Peyer's patch (tissue), 4 donors: ENCODE measurements at regions not wholly inside any gene's neighbourhood (a gene's known extent, or its start where the extent isn't known, plus 50 kb on each side); places are given as distances from the start of the nearest gene placed in this dataset.

ENCODE experiments used
- DNase-seq, 3 donors: peaks; one replicate each; pipeline ENCODE4 v3.0.0-alpha.2; 2017 to 2019
- H3K27ac ChIP-seq, 4 donors: fragments of 200-600 bp; sonication (generic); one replicate each; pipeline ENCODE4 v1.5.1; 2016 to 2019
- H3K27me3 ChIP-seq, 2 donors: fragments of 200-600 bp; sonication (generic); one replicate each; pipeline ENCODE4 v1.5.1; 2019
- H3K36me3 ChIP-seq, 3 donors: fragments of 200-600 bp; sonication (generic); one replicate each; pipeline ENCODE4 v1.5.1; 2016 to 2019
- H3K4me1 ChIP-seq, 4 donors: fragments of 200-600 bp; sonication (generic); one replicate each; pipeline ENCODE4 v1.5.1; 2016 to 2019
- H3K4me3 ChIP-seq, 4 donors: fragments of 200-600 bp; sonication (generic); 1 replicate in 3 of 4; 2 replicates in 1 of 4; pipeline ENCODE4 v1.5.1; 2016 to 2019; ENCODE audit warnings: mild to moderate bottlenecking in 1 of 4
- H3K9me3 ChIP-seq, 4 donors: fragments of 200-600 bp; sonication (generic); one replicate each; pipeline ENCODE4 v1.5.1; 2016 to 2019; ENCODE audit warnings: mild to moderate bottlenecking in 1 of 4
- CTCF ChIP-seq, 6 experiments: fragments of 450-650 bp in 4 of 6; fragments of 200-600 bp in 2 of 6; sonication (generic) in 1 of 6; IDR thresholded peaks; one replicate each; pipeline ENCODE4 v1.5.1; 2017 to 2019; ENCODE audit warnings: antibody characterized with exemption in 6 of 6, mild to moderate bottlenecking in 3 of 6, moderate library complexity in 1 of 6
- POLR2A ChIP-seq, 2 donors: fragments of 450-650 bp; IDR thresholded peaks; one replicate each; pipeline ENCODE4 v1.5.1; 2017; ENCODE audit warnings: antibody characterized with exemption in 2 of 2, mild to moderate bottlenecking in 2 of 2, moderate library complexity in 2 of 2

GRCh38 chr16:85360323-85361277, 248.3 kb upstream of the CIBAR2 start:
- peak in 2 of 3 donors; percentile 86 to 92 for DNase-seq
- H3K27me3 ChIP-seq = no peaks in the 10 kb centered on the region
- peaks cover 0 to 8% (median 0%) of the 10 kb centered on the region in 4 donors for H3K9me3 ChIP-seq
- H3K4me3 ChIP-seq = no peak overlapping the region
- H3K27ac ChIP-seq = peak overlapping the region in 2 of 4 donors; percentile 82 to 85
- peaks cover 0 to 48% (median 0%) of the 10 kb centered on the region in 4 donors for H3K4me1 ChIP-seq
- TF ChIP-seq POLR2A (IDR thresholded peaks at IDR 0.05) = peak in 1 of 2 donors; percentile 13
- no peak for TF ChIP-seq CTCF (IDR thresholded peaks at IDR 0.05)
- no peaks in the 10 kb centered on the region for H3K36me3 ChIP-seq

GRCh38 chr16:85361441-85362118, 249.3 kb upstream of the CIBAR2 start:
- Histone ChIP-seq H3K27me3 (no peaks in the 10 kb centered on the region), H3K4me1 (peaks cover 0 to 53% (median 0%) of the 10 kb centered on the region in 4 donors), H3K36me3 (no peaks in the 10 kb centered on the region), H3K27ac (peak overlapping the region in 3 of 4 donors; percentile 60 to 85 (median 82)), H3K4me3 (peak overlapping the region in 2 of 4 donors; percentile 24 to 26), H3K9me3 (peaks cover 0 to 8% (median 0%) of the 10 kb centered on the region in 4 donors)
- TF ChIP-seq POLR2A (IDR thresholded peaks at IDR 0.05) = peak in 1 of 2 donors; percentile 34
- TF ChIP-seq CTCF (IDR thresholded peaks at IDR 0.05) = no peak
- peak in 2 of 3 donors; percentile 89 to 90 for DNase-seq

DNA sequence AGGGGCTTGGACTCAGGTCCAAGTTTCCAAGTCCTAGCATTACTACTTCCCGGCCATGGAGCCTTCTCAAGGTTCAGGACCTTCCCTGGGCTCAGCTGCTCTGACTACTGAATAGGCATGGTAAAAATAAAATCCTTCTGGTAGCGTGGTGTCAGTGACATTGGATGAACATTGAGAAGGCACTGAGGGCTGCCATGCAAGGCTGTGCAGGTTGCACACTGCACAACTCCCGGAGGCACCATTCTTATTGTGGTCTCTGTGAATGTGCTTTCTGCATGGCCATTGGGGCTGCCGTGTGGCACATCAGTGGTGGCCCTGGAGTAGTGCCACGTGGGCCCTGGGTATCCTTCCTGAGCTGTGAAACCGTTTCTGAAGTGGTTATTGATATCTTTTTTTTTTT, 250.2 kb upstream of the CIBAR2 start:
- Histone ChIP-seq H3K36me3 (no peaks in the 10 kb centered on the region), H3K27me3 (no peaks in the 10 kb centered on the region), H3K4me1 (peaks cover 0 to 53% (median 0%) of the 10 kb centered on the region in 4 donors), H3K9me3 (peaks cover 0 to 8% (median 0%) of the 10 kb centered on the region in 4 donors), H3K27ac (peak overlapping the region in 2 of 4 donors; percentile 82 to 85), H3K4me3 (no peak overlapping the region)
- DNase-seq = no peak
- no peak for TF ChIP-seq POLR2A (IDR thresholded peaks at IDR 0.05)
- no peak for TF ChIP-seq CTCF (IDR thresholded peaks at IDR 0.05)

DNA sequence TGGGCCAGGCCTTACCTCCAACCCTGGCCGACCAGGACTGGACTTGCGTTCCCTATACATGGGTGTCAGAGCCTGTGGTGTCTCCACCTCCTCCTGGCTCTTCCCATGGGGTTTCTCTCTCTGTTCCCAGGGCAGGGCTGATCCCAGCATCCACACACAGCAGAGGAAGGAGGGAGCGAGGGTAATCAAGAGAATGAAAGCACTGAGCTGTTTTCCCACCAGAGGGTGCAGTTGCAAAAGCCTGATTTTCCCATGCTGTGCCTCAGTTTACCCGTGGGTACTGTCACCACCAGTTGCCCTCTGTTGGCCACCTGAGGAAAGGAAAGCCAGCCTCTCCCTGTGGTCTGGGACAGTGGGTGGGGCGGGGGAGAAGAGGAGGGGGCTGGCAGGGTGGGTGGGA, 249.7 kb upstream of the GSE1 start:
- Histone ChIP-seq H3K9me3 (peaks cover 0 to 8% (median 0%) of the 10 kb centered on the region in 4 donors), H3K27ac (peak overlapping the region in 1 of 4 donors; percentile 21), H3K4me3 (no peak overlapping the region), H3K36me3 (no peaks in the 10 kb centered on the region), H3K4me1 (peaks cover 0 to 52% (median 0%) of the 10 kb centered on the region in 4 donors), H3K27me3 (no peaks in the 10 kb centered on the region)
- DNase-seq = no peak
- no peak for TF ChIP-seq POLR2A (IDR thresholded peaks at IDR 0.05)
- TF ChIP-seq CTCF (IDR thresholded peaks at IDR 0.05) = no peak

- Histone ChIP-seq H3K4me1 (peaks cover 0 to 48% (median 0%) of the 10 kb centered on the region in 4 donors), H3K27me3 (no peaks in the 10 kb centered on the region), H3K4me3 (no peak overlapping the region), H3K36me3 (no peaks in the 10 kb centered on the region), H3K27ac (no peak overlapping the region), H3K9me3 (peaks cover 0 to 8% (median 0%) of the 10 kb centered on the region in 4 donors)
- DNase-seq = no peak
- TF ChIP-seq CTCF (IDR thresholded peaks at IDR 0.05) (no peak), POLR2A (IDR thresholded peaks at IDR 0.05) (no peak)
Measured at GRCh38 chr16:85363881-85364280, 249.2 kb upstream of the GSE1 start.
